Mucosa of rectum (tissue), 2 donors: ENCODE measurements at regions not wholly inside any gene's neighbourhood (a gene's known extent, or its start where the extent isn't known, plus 50 kb on each side); places are given as distances from the start of the nearest gene placed in this dataset.

Source experiments
- H3K27ac ChIP-seq, 2 donors: one replicate each; pipeline ENCODE4 v1.7.0; 2013; ENCODE audit warnings: inconsistent platforms in 2 of 2, low read depth in 2 of 2, low read length in 2 of 2
- H3K27me3 ChIP-seq, 2 donors: one replicate each; pipeline ENCODE4 v1.7.0; 2013; ENCODE audit warnings: low read length in 2 of 2; ENCODE audit not compliant: control insufficient read depth in 2 of 2, insufficient read depth in 2 of 2
- H3K36me3 ChIP-seq, 2 donors: one replicate each; pipeline ENCODE4 v1.7.0; 2013; ENCODE audit warnings: low read length in 2 of 2; ENCODE audit not compliant: control insufficient read depth in 2 of 2, insufficient read depth in 2 of 2
- H3K4me1 ChIP-seq, 2 donors: one replicate each; pipeline ENCODE4 v1.7.0; 2013; ENCODE audit warnings: low read length in 2 of 2, mild to moderate bottlenecking in 1 of 2; ENCODE audit not compliant: control insufficient read depth in 2 of 2, insufficient read depth in 2 of 2
- H3K4me3 ChIP-seq, 2 donors: one replicate each; pipeline ENCODE4 v1.7.0; 2013; ENCODE audit warnings: low read length in 2 of 2
- H3K9ac ChIP-seq, 2 donors: one replicate each; pipeline ENCODE4 v1.7.0; 2013; ENCODE audit warnings: low read length in 2 of 2, low read depth in 1 of 2, mild to moderate bottlenecking in 1 of 2
- H3K9me3 ChIP-seq, 2 donors: one replicate each; pipeline ENCODE4 v1.7.0; 2013; ENCODE audit warnings: low read length in 2 of 2; ENCODE audit not compliant: control insufficient read depth in 2 of 2
- donor health status: healthy.
- donor health status: Normal muscosa, but diverticular disease.

DNA sequence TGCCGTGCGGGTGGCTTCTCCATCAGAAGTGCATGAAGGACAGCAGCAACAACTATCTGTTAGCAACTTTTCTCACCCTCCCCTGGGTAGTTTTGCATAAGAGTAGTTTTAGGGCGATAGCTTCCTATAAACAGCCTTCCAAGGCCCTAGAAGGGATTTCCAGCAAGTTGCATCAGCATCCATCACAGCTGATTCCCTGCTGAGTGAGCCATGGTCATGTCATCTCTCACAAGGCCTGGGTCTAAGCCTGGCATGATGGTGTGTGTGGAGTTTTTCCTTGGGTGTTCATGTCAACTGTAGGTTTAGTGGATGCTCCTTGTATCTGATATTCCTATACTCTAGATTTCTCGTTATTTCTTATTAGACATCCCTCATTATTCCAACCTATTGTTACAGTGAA lies 2324.7 kb upstream of the AGA start:
- Histone ChIP-seq H3K9ac (no peak overlapping the region), H3K9me3 (peaks cover 0 to 4% of the 10 kb centered on the region in 2 donors), H3K4me1 (no peaks in the 10 kb centered on the region), H3K27me3 (no peaks in the 10 kb centered on the region), H3K27ac (no peak overlapping the region), H3K4me3 (no peak overlapping the region), H3K36me3 (no peaks in the 10 kb centered on the region)

DNA sequence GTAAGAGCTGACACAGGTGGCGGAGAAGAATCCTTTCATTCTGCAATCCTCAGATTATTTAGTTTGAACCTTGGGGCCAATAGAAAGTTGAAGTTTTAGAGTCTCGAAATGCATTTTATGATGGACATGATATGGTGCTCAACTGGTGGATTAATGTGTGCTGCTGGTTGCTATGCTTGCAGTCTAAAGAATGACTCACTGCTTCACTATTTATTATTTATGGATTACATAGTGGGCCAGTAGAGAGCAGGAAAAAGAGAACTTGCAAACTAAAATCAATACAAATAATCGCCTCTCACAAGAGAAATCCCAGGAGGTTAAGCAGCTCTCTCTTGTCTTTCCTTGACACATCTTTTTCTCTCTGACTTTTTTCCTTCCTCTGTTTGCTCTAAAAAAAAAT lies 2326.8 kb upstream of the AGA start:
- Histone ChIP-seq H3K9me3 (peaks cover 0 to 4% of the 10 kb centered on the region in 2 donors), H3K4me1 (no peaks in the 10 kb centered on the region), H3K9ac (no peak overlapping the region), H3K4me3 (no peak overlapping the region), H3K27ac (no peak overlapping the region), H3K27me3 (no peaks in the 10 kb centered on the region), H3K36me3 (no peaks in the 10 kb centered on the region)

DNA sequence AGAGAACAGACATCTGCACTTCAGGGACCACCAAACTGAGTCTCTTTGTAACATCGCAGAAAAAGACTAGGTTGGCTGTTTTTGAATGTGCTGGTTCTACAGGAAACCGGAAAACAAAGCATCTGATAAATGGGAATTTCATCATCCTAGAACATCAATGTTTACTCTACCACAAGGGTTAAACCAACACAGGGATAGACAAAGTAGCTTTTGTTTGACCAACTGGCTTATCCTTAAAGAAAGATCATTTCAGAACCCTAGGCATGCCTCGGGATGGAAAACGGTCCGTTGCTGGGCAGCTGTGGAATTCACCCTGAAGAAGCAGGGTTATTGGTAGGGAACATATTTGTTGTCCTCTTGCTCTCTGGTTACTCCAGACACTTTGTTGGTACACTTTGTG lies 2355.5 kb upstream of the AGA start:
- H3K36me3 ChIP-seq = no peaks in the 10 kb centered on the region
- no peak overlapping the region for H3K27ac ChIP-seq
- H3K4me3 ChIP-seq = no peak overlapping the region
- no peaks in the 10 kb centered on the region for H3K9me3 ChIP-seq
- no peak overlapping the region for H3K9ac ChIP-seq
- H3K27me3 ChIP-seq = no peaks in the 10 kb centered on the region
- no peaks in the 10 kb centered on the region for H3K4me1 ChIP-seq

DNA sequence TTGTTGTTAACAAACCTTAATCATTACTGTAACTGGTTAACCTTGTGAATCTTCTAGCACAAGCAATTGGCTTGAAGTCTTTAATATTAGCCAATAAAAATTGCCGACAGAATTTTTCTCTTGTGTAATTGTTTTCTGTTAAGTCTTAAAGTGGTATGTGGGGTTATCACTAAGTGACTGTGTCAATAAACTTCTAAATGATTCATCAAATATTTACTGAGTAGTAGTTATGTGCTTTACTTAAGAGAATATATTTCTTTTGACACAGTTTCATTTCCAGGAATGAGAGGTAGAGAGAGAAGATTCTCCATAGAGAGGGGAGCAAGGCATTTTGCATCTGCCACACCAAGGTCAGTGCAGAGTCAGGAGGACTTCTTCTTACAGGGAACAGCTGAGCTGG lies 2361.6 kb upstream of the AGA start:
- Histone ChIP-seq H3K9ac (no peak overlapping the region), H3K9me3 (no peaks in the 10 kb centered on the region), H3K4me3 (no peak overlapping the region), H3K27ac (no peak overlapping the region), H3K27me3 (no peaks in the 10 kb centered on the region), H3K4me1 (no peaks in the 10 kb centered on the region), H3K36me3 (no peaks in the 10 kb centered on the region)

DNA sequence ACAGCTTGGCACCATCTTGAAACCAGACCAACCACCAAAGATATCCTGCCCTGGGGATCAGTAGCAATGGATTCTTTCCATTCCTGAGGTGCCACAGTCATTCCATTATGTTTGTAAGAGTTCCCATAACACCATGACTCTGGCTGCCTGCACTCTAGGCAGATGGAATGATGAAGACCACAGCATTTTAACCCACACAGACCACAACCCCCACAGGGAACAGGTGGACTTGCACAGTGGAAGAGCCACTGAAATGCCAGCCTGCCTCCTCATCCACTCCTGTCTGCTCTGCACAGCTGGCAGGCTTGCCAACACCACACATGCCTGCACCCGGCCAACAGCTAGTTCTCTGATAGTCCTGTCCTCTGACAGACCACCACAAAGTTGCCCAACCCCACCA lies 2362.2 kb upstream of the AGA start:
- H3K27me3 ChIP-seq = no peaks in the 10 kb centered on the region
- no peak overlapping the region for H3K27ac ChIP-seq
- H3K4me3 ChIP-seq = no peak overlapping the region
- no peaks in the 10 kb centered on the region for H3K36me3 ChIP-seq
- H3K9ac ChIP-seq = no peak overlapping the region
- no peaks in the 10 kb centered on the region for H3K9me3 ChIP-seq
- H3K4me1 ChIP-seq = no peaks in the 10 kb centered on the region

DNA sequence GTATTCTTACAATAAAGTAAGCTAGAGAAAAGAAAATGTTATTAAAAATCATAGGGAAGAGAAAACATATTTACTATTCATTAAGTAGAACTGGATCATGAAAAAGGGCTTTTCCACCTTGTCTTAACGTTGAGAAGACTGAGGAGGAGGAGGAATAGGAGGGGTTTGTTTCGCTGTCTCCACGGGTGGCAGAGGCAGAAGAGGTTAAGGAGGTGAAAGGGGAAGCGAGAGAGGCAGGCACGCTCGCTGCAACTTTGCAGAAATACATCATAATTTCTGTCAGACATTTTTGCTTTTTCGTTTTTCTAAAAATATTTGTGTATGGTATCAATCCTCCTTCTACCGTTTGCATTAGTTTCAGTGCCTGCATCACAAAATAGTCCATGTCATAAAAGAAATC lies 2375.1 kb upstream of the AGA start:
- Histone ChIP-seq H3K4me3 (no peak overlapping the region), H3K9me3 (no peaks in the 10 kb centered on the region), H3K9ac (no peak overlapping the region), H3K27ac (no peak overlapping the region), H3K27me3 (no peaks in the 10 kb centered on the region), H3K4me1 (no peaks in the 10 kb centered on the region), H3K36me3 (no peaks in the 10 kb centered on the region)

DNA sequence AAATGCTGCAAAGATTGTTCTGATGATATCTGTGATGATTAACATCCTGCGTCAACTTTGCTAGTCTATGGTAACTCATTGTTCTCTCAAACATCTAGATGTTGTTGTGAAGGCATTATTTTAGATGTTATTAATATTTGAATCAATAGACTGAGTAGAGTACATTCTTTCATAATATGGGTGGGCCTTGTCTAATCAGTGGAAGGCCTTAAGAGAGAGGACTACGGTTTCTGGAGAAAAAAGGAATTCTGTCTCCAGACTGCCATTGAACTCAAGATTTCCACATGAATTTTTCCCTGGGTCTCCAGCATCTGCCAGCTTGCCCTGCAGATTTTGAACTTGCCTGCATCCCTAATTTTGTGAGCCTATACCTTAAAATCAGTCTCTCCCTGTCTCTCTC lies 2381.1 kb upstream of the AGA start:
- H3K4me1 ChIP-seq = no peaks in the 10 kb centered on the region
- H3K27ac ChIP-seq = no peak overlapping the region
- H3K36me3 ChIP-seq = no peaks in the 10 kb centered on the region
- H3K9me3 ChIP-seq = no peaks in the 10 kb centered on the region
- no peaks in the 10 kb centered on the region for H3K27me3 ChIP-seq
- no peak overlapping the region for H3K4me3 ChIP-seq
- H3K9ac ChIP-seq = no peak overlapping the region

DNA sequence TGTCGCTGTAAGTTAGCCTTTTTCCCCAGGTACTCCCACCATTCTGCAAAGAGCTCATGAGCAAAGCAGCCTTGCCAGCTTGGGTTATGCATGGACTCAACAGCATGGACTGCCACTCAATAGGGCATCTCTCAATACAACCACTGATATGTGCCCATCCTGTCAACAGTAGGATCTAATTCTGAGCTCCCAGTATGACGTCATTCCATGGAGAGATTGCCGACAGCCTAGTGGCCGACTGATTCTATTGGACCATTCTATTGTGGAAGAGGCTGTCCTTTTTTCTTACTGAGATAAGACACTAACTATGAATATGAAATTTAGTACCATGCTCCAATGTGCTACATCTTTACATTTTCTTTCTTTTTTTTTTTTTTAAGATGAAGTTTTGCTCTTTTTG lies 2389.0 kb upstream of the AGA start:
- H3K9ac ChIP-seq = no peak overlapping the region
- no peak overlapping the region for H3K27ac ChIP-seq
- H3K36me3 ChIP-seq = no peaks in the 10 kb centered on the region
- H3K27me3 ChIP-seq = no peaks in the 10 kb centered on the region
- H3K4me3 ChIP-seq = no peak overlapping the region
- H3K4me1 ChIP-seq = no peaks in the 10 kb centered on the region
- H3K9me3 ChIP-seq = peaks cover 0 to 2% of the 10 kb centered on the region in 2 donors

DNA sequence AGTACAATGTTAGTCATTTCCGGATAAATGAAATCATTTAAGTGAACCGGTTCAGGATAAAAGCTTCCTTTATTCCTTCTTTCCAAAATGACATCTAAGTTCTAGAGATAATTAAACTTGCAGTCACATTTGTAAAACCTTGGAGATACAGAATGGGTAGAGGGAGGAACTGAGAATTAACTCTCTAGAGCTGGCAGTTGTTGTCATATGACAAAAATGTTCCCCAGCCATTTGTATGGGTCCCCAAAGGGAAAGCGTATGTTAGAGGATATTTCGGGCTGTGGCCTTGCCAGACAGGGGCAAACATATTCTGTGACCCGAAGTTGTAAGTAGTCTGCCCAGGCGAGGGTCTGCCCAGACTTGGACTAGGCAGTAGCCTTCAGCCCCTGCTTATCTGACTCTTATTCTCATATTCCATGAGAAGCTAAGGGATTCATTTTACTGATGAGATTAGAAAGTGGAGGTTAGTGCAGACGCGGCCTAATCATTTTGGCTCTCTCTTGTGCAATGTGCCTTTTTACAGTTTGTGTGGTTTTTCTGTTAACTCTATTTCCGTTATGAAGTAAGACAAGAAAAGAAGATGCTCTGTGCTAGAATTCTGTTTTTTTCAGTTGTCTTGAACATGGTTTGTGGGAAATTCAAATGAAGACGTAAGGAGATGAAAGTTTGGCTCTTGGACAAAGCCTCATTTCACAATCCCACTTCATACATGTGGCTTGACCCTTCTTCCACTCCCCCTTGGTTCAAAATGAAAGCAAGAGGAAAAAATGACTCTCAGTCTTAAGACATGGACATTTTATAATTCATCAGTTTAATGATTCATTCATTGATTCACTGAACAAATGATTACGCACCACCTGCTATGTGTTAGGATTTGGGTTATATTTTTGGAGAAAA lies 2394.2 kb upstream of the AGA start:
- no peak overlapping the region for H3K9ac ChIP-seq
- H3K27ac ChIP-seq = no peak overlapping the region
- H3K4me3 ChIP-seq = no peak overlapping the region
- no peaks in the 10 kb centered on the region for H3K27me3 ChIP-seq
- no peaks in the 10 kb centered on the region for H3K4me1 ChIP-seq
- no peaks in the 10 kb centered on the region for H3K36me3 ChIP-seq
- H3K9me3 ChIP-seq = no peaks in the 10 kb centered on the region

DNA sequence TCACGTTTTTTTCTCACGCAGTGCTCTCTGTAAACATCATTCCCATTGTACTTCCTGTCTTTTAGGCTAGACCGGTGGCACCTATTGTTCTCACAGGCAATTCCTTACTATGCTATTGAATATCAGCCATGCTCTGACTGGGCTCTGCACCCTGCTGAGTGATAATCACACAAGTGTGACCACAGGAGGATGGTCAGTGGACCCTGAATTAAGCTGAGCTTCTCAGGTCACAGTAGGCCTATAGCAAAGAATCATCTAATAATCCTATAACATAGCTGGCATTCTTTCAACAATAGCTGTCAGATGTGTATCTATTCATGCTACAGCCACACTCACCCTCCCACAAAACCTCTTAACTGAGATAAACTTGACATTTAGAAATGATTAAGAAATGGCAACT lies 2399.8 kb upstream of the TENM3 start:
- Histone ChIP-seq H3K4me3 (no peak overlapping the region), H3K27ac (no peak overlapping the region), H3K27me3 (no peaks in the 10 kb centered on the region), H3K4me1 (no peaks in the 10 kb centered on the region), H3K9ac (no peak overlapping the region), H3K9me3 (no peaks in the 10 kb centered on the region), H3K36me3 (no peaks in the 10 kb centered on the region)
